Testis (tissue), 2 donors: ENCODE measurements at regions not wholly inside any gene's neighbourhood (a gene's known extent, or its start where the extent isn't known, plus 50 kb on each side); places are given as distances from the start of the nearest gene placed in this dataset.
"Not testable (repeated sequence)": the region's sequence is repeated elsewhere in the genome, so short reads cannot be mapped to it uniquely, and the experiment has no call there.

Source experiments
- DNase-seq: peaks from one replicate; pipeline ENCODE4 v3.0.0-alpha.2; 2019
- H3K27ac ChIP-seq, 2 donors: fragments of 200-600 bp; sonication (generic); one replicate each; pipeline ENCODE4 v1.5.1; 2019
- H3K27me3 ChIP-seq: fragments of 200-600 bp; sonication (generic); one replicate; pipeline ENCODE4 v1.5.1; 2019
- H3K36me3 ChIP-seq: fragments of 200-600 bp; sonication (generic); one replicate; pipeline ENCODE4 v1.5.1; 2017; ENCODE audit warnings: low read depth; ENCODE audit errors: missing control alignments
- H3K4me1 ChIP-seq: fragments of 200-600 bp; sonication (generic); one replicate; pipeline ENCODE4 v1.5.1; 2019
- H3K4me3 ChIP-seq, 2 donors: fragments of 200-600 bp; sonication (generic); one replicate each; pipeline ENCODE4 v1.5.1; 2017 to 2019
- H3K9me3 ChIP-seq: fragments of 200-600 bp; sonication (generic); one replicate; pipeline ENCODE4 v1.5.1; 2017
- POLR2A ChIP-seq: fragments of 450-650 bp; IDR thresholded peaks from one replicate; pipeline ENCODE4 v1.6.1; 2017; ENCODE audit warnings: antibody characterized with exemption, mild to moderate bottlenecking, moderate library complexity
- WGBS, 2 donors: methylation state at CpG; one replicate each; pipeline ENCODE4 v1.1.5; 2018; 5-methylcytosine and 5-hydroxymethylcytosine counted together
- intact Hi-C: fragments of 100-400 bp; cut with DNase I; formaldehyde crosslinking; loops from one replicate; pipeline ENCODE4 v1.15.1; 2023; ENCODE audit warnings: low total_unique reads
- TF ChIP-seq, protein P1 (sequence below), 3 experiments: fragments of 450-650 bp in 2 of 3; fragments of 200-600 bp in 1 of 3; sonication (generic) in 1 of 3; IDR thresholded peaks; one replicate each; pipeline ENCODE4 v1.5.1; 2016 to 2019; ENCODE audit warnings: antibody characterized with exemption in 3 of 3, mild to moderate bottlenecking in 2 of 3, moderate library complexity in 1 of 3

DNA sequence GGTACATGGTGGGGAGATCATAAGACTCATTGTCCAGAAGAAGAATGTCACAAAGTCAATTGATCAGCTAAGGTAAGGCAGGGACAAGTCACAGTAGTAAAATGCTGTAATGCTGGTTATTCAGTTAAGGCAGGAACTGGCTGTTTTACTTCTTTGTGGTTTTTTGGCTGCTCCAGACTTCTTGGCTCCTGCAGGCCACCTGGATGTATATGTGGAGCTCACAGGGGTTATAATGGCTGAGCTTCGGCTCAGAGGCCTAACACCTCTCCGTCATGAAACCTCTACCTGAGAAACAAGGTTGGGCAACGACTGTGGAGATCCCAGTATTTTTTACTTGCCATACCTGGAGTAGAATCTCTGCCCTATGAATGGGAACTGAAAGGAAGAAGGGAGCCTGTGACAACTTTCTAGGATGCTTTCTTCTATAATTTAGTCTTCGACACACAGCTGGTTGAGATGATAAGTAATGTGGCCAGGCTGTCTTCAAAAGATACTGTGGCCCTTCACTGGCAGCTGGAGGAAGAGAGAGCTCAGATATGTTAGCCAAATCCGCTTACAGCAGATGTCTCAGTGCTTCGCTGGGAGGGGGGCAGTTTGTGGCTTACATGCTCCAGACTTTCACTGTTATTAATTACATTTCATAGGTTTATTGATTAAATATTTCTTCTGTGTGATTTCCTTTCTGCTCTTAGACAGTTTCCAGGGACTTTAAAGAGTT lies 887.8 kb downstream of the IGSF11 start:
- Histone ChIP-seq H3K27me3 (no peaks in the 10 kb centered on the region), H3K27ac (no peak overlapping the region), H3K9me3 (no peaks in the 10 kb centered on the region), H3K4me1 (no peaks in the 10 kb centered on the region), H3K36me3 (no peaks in the 10 kb centered on the region), H3K4me3 (no peak overlapping the region)
- DNase-seq = no peak
- 75% methylated on average over 6 of the region's 6 CpGs for WGBS, 2 donors
- TF ChIP-seq POLR2A = no peak
- TF ChIP-seq, protein P1, sequence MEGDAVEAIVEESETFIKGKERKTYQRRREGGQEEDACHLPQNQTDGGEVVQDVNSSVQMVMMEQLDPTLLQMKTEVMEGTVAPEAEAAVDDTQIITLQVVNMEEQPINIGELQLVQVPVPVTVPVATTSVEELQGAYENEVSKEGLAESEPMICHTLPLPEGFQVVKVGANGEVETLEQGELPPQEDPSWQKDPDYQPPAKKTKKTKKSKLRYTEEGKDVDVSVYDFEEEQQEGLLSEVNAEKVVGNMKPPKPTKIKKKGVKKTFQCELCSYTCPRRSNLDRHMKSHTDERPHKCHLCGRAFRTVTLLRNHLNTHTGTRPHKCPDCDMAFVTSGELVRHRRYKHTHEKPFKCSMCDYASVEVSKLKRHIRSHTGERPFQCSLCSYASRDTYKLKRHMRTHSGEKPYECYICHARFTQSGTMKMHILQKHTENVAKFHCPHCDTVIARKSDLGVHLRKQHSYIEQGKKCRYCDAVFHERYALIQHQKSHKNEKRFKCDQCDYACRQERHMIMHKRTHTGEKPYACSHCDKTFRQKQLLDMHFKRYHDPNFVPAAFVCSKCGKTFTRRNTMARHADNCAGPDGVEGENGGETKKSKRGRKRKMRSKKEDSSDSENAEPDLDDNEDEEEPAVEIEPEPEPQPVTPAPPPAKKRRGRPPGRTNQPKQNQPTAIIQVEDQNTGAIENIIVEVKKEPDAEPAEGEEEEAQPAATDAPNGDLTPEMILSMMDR (IDR thresholded peaks at IDR 0.05) = no peak
- intact Hi-C loops = no loop called here

DNA sequence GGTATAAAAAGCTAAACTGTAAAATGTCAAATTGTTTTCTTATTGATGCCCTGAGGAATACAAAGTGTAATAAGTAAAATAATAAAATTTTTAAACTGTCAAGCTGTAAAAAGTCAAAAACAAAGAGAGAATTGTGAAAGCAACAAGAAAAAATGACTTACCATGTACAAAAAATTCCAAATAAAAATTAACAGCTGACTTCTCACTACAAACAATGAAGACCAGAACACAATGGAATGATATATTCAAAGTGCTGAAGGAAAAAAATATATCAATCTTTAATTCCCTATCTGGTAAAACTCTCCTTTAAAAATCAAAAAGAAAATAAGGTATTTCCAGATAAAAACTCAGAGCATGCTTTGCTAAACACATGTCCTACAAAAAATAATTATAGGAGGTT lies 883.5 kb downstream of the IGSF11 start:
- H3K36me3 ChIP-seq = no peaks in the 10 kb centered on the region
- H3K4me3 ChIP-seq = no peak overlapping the region
- no peak overlapping the region for H3K27ac ChIP-seq
- intact Hi-C loops = no loop called here
- H3K27me3 ChIP-seq = no peaks in the 10 kb centered on the region
- H3K9me3 ChIP-seq = no peaks in the 10 kb centered on the region
- H3K4me1 ChIP-seq = no peaks in the 10 kb centered on the region
- DNase-seq = no peak
- TF ChIP-seq, protein P1 (IDR thresholded peaks at IDR 0.05) = no peak
- TF ChIP-seq POLR2A = no peak

DNA sequence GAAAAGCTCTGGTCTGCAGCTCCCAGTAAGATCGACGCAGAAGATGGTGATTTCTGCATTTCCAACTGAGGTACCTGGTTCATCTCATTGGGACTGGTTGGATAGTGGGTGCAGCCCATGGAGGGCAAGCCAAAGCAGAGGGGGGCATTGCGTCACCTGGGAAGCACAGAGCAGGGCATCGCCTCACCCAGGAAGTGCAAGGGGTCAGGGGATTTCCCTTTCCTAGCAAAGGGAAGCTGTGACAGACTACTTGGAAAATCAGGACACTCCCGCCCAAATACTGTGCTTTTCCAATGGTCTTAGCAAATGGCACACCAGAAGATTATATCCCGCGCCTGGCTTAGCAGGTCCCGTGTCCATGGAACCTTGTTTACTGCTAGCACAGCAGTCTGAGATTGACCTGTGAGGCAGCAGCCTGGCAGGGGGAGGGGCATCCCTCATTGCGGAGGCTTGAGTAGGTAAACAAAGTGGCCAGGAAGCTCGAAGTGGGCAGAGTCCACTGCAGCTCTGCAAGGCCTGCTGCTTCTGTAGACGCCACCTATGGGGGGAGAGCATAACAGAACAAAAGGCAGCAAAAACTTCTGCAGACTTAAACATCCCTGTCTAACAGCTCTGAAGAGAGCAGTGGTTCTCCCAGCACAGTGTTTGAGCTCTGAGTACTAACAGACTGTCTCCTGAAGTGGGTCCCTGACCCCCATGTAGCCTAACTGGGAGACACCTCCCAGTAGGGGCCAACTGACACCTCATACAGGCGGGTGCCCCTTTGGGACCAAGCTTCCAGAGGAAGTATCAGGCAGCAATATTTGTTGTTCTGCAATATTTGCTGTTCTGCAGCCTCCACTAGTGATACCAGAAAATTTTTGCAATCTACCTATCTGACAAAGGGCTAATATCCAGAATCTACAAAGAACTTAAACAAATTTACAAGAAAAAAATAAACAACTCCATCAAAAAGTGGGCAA lies 871.7 kb downstream of the IGSF11 start:
- H3K9me3 ChIP-seq, H3K36me3 ChIP-seq, H3K4me3 ChIP-seq, H3K27ac ChIP-seq, H3K27me3 ChIP-seq, intact Hi-C loops, H3K4me1 ChIP-seq, DNase-seq: not testable (repeated sequence)
- 87 to 92% methylated on average over 12 of the region's 12 CpGs for WGBS, 2 donors

DNA sequence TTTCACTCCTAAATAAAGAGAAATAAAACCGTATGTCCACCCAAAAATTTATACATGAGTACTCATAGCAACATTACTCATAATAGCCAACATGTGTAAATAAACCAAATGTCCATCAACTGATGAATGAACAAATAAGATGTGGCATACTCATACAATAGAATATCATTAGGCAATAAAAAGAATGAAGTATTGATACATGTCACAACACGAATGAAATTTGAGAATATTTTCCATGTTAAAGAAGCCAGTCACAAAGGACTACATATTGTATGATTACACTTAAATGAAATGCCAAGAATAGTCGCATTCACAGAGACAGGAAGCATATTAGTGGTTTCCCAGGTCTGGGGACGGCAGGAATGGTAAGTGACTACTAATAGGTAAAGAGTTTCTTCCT lies 869.2 kb downstream of the IGSF11 start:
- DNase-seq = no peak
- Histone ChIP-seq H3K36me3 (no peaks in the 10 kb centered on the region), H3K4me3 (no peak overlapping the region), H3K27me3 (no peaks in the 10 kb centered on the region), H3K9me3 (no peaks in the 10 kb centered on the region), H3K27ac (no peak overlapping the region), H3K4me1 (no peaks in the 10 kb centered on the region)
- WGBS, 2 donors = 75 to 82% methylated on average over 4 of the region's 4 CpGs
- intact Hi-C loops = no loop called here
- TF ChIP-seq, protein P1 (IDR thresholded peaks at IDR 0.05) = no peak
- TF ChIP-seq POLR2A = no peak

DNA sequence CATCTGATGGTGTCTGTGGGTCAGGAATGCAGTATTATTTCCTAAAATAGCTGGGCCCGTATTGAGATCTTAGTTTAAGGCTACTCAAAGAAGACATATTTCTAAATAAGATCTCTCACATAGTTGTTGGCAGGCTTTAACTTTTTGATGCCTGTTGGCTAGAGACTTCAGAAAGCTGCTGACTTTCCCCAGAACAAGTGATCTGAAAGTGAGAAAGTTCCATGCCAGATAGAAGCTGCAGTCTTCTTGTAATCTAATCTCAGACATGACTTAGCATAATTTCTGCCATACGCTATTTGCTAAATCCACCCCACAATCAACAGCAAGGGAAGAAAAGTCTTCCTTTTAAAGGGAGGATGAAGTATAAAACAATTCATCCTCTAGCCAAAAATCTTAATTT lies 867.1 kb downstream of the IGSF11 start:
- TF ChIP-seq, protein P1 (IDR thresholded peaks at IDR 0.05) = no peak
- no peak for TF ChIP-seq POLR2A
- intact Hi-C loops = no loop called here
- Histone ChIP-seq H3K4me3 (no peak overlapping the region), H3K4me1 (no peaks in the 10 kb centered on the region), H3K9me3 (no peaks in the 10 kb centered on the region), H3K36me3 (no peaks in the 10 kb centered on the region), H3K27ac (no peak overlapping the region), H3K27me3 (no peaks in the 10 kb centered on the region)
- WGBS, 2 donors = 44 to 47% methylated on average over 2 of the region's 2 CpGs
- no peak for DNase-seq
